Activated CD8-positive, alpha-beta memory T cell treated with anti-CD3 and anti-CD28 coated beads for 48 hours (primary cell): ENCODE measurements at regions not wholly inside any gene's neighbourhood (a gene's known extent, or its start where the extent isn't known, plus 50 kb on each side); places are given as distances from the start of the nearest gene placed in this dataset.

Experiments used
- DNase-seq, 3 experiments: peaks; one replicate each; pipeline ENCODE4 v3.0.0-alpha.2; 2020; ENCODE audit warnings: low read depth in 2 of 3, low spot score in 2 of 3

- DNase-seq, result no peak
Observed at GRCh38 chr18:77905011-77905410, 655.4 kb downstream of the GALR1 start.

GRCh38 chr18:77905449-77906055 lies 655.9 kb downstream of the GALR1 start:
- DNase-seq, result no peak

GRCh38 chr18:77906103-77906892 lies 656.6 kb downstream of the GALR1 start:
- no peak for DNase-seq

GRCh38 chr18:77910347-77910746 lies 660.7 kb downstream of the GALR1 start:
- DNase-seq, result no peak

GRCh38 chr18:77911971-77912605 lies 662.4 kb downstream of the GALR1 start:
- no peak for DNase-seq

- DNase-seq, result no peak
Observed at GRCh38 chr18:77918730-77919129, 669.1 kb downstream of the GALR1 start.

- DNase-seq, result no peak
Observed at GRCh38 chr18:77919923-77920322, 670.3 kb downstream of the GALR1 start.

- DNase-seq, result no peak
Observed at GRCh38 chr18:77935342-77935741, 685.7 kb downstream of the GALR1 start.

- DNase-seq, result no peak
Observed at GRCh38 chr18:77940566-77940965, 690.9 kb downstream of the GALR1 start.

- no peak for DNase-seq
Observed at GRCh38 chr18:77944533-77944932, 694.9 kb downstream of the GALR1 start.

GRCh38 chr18:77948567-77948966 lies 698.9 kb downstream of the GALR1 start:
- no peak for DNase-seq

- no peak for DNase-seq
Observed at GRCh38 chr18:77949355-77949973, 699.8 kb downstream of the GALR1 start.

- DNase-seq, result no peak
Observed at GRCh38 chr18:77959248-77959647, 709.6 kb downstream of the GALR1 start.

GRCh38 chr18:77960791-77961410 lies 711.3 kb downstream of the GALR1 start:
- no peak for DNase-seq

GRCh38 chr18:77967071-77967470 lies 717.4 kb downstream of the GALR1 start:
- no peak for DNase-seq

- DNase-seq, result no peak
Observed at GRCh38 chr18:77967791-77968190, 718.1 kb downstream of the GALR1 start.

- DNase-seq, result no peak
Observed at GRCh38 chr18:77969972-77970371, 720.3 kb downstream of the GALR1 start.

GRCh38 chr18:77970814-77971213 lies 721.2 kb downstream of the GALR1 start:
- no peak for DNase-seq

- DNase-seq, result no peak
Observed at GRCh38 chr18:77973745-77974144, 724.1 kb downstream of the GALR1 start.

- no peak for DNase-seq
Observed at GRCh38 chr18:77974329-77974728, 724.7 kb downstream of the GALR1 start.

GRCh38 chr18:77977331-77977730 lies 727.7 kb downstream of the GALR1 start:
- DNase-seq, result no peak
